ENCODE measurements at regions not wholly inside any gene's neighbourhood (a gene's known extent, or its start where the extent isn't known, plus 50 kb on each side); places are given as distances from the start of the nearest gene placed in this dataset.

- CTCF ChIA-PET, result interaction anchor here (0.8 to 1.4 kb wide), 2 partner anchors 10 to 19 kb away, joined by 3 to 4 read pairs; no protein-coding TSS in a partner anchor
- no peak for TF ChIP-seq CTCF (IDR thresholded peaks at IDR 0.05; ENCODE audit: control extremely low read depth, extremely low read depth, low read depth, missing control alignments)
- no peak for DNase-seq (ENCODE audit: extremely low spot score)
- POLR2A ChIA-PET, result no interaction called here
Observed at GRCh38 chr15:39451871-39452270, 129.0 kb upstream of the THBS1 start.

- CTCF ChIA-PET, result no interaction called here
- POLR2A ChIA-PET, result no interaction called here
- DNase-seq (ENCODE audit: extremely low spot score), result peak; percentile 37
- no peak for TF ChIP-seq CTCF (IDR thresholded peaks at IDR 0.05; ENCODE audit: control extremely low read depth, extremely low read depth, low read depth, missing control alignments)
Observed at GRCh38 chr15:39453620-39454019, 127.3 kb upstream of the THBS1 start.

DNA sequence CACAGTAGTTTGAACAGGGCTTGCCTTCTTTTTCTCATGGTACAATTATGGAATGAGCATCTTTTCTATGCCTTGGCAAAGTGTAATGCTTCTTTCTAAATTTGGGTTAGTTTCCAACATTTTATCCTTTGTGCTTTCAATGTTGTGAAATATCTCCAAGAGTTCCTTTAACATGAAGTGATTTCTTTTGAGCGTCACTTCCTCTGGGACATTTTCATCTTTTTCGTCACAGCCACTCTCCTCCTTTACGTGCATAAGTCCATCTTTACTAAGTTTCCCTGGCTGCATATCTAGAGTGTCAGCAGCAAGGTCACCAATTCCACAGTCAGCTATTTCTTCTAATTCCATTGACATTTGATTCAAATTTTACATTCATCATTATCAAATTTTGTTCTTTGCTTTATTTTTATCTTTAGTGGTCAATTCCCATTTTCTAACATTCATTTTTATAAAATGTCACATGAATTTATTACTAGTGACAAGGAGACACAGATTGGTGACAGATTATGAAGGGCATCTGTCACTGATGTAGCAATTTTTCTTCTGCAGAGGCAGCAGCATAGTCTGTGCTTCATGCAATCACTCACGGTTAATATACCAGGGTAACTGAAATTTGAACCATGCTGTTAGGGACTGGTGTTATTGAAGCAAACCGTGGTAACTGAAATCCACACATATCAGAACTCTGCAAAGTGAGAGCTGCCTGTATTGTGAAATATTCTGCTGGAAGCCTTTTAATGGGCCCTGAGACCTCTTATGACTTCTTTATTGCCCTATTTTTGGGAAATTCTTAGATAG is 126.5 kb upstream of the THBS1 start:
- CTCF ChIA-PET, result no interaction called here
- POLR2A ChIA-PET, result no interaction called here
- no peak for DNase-seq (ENCODE audit: extremely low spot score)
- TF ChIP-seq CTCF (IDR thresholded peaks at IDR 0.05; ENCODE audit: control extremely low read depth, extremely low read depth, low read depth, missing control alignments), result no peak

- CTCF ChIA-PET, result interaction anchor here (1.0 to 1.7 kb wide), 2 partner anchors 21 to 42 kb away, joined by 3 to 5 read pairs; no protein-coding TSS in a partner anchor
- no peak for DNase-seq (ENCODE audit: extremely low spot score)
- no peak for TF ChIP-seq CTCF (IDR thresholded peaks at IDR 0.05; ENCODE audit: control extremely low read depth, extremely low read depth, low read depth, missing control alignments)
- POLR2A ChIA-PET, result no interaction called here
Observed at GRCh38 chr15:39455471-39455991, 125.3 kb upstream of the THBS1 start.

DNA sequence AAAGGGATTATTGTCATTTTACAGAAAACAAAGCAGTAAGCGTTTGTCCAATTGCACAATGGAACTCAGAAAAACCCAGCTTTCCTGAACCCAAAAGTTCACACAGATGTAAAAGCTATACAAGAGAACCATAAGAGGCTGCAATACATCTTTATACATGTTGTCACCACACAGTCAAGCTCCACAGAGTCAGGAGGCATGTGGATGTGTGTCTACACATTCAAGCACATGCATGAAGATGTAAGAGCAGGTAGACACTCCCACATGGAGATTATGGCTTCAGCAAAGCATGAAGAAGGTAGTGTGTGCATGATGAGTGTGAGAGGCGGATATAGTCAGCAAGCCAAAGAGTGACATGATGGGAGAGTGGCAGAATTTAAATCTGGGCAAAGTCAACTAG is 124.7 kb upstream of the THBS1 start:
- ChIA-PET CTCF (interaction anchor here (1.0 to 1.7 kb wide), 2 partner anchors 20 to 41 kb away, joined by 3 to 5 read pairs; no protein-coding TSS in a partner anchor), POLR2A (no interaction called here)
- TF ChIP-seq CTCF (IDR thresholded peaks at IDR 0.05; ENCODE audit: control extremely low read depth, extremely low read depth, low read depth, missing control alignments), result no peak
- no peak for DNase-seq (ENCODE audit: extremely low spot score)

DNA sequence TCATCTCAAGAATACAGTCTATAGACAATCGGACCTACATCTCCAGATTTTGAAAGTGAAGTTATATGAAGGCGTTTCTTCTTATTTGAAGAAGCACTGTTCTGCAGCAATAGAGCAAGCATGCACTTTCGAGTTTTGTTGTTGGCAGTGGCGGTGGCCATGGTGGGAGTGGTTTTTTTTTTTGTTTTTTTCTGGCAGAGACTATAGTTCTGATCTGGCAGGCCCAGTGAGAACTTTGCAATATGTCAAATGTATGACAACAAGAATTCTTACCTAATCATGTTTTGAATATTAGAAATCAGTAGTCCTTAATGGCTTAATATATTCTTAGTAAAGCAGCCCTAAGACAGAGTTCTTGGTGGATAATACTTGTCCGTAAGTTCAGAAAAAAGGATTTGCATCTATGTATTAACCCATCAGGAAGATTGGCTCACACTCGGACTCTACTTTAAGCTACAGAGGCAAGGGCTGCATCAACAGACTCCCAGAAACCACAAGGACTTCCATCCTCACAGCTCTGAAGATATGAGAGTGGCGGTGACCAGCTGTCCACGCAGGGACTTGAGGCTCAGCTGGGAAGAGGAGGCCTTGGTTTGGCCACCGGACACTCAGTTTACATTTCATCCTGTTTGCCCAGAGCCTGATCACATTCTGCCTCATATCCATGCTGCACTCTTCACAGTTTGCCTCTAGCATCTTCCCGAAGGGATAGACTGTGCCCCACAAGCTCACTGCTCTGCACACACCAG is 124.1 kb upstream of the THBS1 start:
- ChIA-PET CTCF (interaction anchor here (1.6 to 1.7 kb wide), 2 partner anchors 13 to 20 kb away, joined by 3 to 5 read pairs; no protein-coding TSS in a partner anchor), POLR2A (no interaction called here)
- no peak for DNase-seq (ENCODE audit: extremely low spot score)
- no peak for TF ChIP-seq CTCF (IDR thresholded peaks at IDR 0.05; ENCODE audit: control extremely low read depth, extremely low read depth, low read depth, missing control alignments)

Data from GM10248 (cell line).